Pons (tissue), 1 donor: ENCODE measurements at regions not wholly inside any gene's neighbourhood (a gene's known extent, or its start where the extent isn't known, plus 50 kb on each side); places are given as distances from the start of the nearest gene placed in this dataset.
"Not testable (repeated sequence)": the region's sequence is repeated elsewhere in the genome, so short reads cannot be mapped to it uniquely, and the experiment has no call there.

Source experiments
- DNase-seq: peaks from one replicate; pipeline ENCODE4 v3.0.0-alpha.2; 2016; ENCODE audit warnings: low spot score

DNA sequence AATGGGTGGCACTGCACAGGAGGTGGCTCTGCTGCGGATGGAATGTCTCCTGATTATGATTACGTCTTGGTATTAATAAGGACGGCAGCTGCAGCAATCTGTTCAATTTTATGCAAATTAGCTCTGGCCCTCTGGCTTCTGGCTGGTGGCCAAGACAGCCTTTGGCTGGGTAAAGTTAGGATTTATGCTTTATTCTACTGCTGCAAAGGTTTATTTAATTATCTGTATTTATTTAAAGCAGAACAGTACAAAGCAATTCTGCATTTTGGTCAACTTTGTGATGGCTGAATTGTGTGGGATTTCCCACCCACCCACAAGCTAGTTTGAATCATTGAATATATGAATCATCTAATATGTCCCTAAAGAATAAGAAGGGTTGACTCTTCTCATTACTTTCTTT is 745.6 kb upstream of the FAM241A start:
- DNase-seq: peak; percentile 33

DNA sequence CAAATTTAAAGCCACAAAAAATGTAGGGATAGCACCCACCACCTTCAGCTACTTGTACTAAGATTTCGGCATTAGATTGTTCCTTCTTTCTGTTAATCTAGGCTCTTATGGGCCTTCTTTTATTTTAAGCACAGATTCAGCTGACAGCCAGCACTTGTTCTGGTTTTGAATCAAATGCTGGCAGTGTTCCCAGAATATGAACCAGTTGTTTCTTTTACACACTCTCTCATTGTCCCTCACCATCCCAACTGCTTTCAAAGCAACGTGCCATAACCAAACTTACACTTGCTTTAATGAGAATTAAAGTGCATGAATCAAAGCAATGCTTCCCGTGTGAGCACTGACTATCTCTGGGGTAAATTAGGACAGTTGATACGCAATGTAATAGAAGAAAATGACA is 744.5 kb upstream of the FAM241A start:
- DNase-seq: peak; percentile 97

DNA sequence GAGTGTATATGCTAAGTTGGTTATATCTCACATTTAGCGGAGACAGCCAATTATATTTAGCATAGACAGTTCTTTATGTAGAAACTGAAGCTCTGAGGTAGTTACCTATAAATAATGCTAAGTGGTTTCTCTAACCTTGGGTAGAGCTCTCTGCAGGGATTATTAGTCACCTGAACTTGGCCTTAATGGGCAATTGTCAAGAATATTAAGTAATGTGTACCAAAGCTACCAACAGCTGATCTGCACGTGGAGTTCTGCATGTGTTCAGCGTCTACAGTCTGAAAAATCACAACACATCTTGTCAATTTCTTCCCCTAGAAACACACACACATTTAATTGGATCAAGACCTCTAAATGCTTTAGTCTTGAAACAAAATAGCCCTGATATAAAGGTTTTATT is 740.6 kb upstream of the FAM241A start:
- DNase-seq: no peak

DNA sequence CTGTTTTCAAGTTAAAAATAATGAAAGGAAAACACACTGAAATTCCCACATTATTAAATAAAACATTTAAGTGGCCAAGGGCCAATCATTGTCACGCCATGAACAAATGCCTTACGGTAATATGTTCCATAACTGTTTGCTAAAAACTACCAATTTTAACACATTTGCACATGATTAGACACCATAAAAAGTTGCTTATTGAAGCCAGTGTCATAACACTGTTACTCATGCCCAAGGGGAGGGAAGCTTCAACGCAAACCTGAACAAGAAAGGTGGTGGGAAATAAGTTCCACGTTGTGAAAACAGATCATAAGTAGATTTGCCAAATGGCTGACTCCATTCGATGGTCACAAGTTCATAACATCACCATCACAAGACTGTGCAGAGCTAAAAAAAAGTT is 739.3 kb upstream of the FAM241A start:
- DNase-seq: no peak

DNA sequence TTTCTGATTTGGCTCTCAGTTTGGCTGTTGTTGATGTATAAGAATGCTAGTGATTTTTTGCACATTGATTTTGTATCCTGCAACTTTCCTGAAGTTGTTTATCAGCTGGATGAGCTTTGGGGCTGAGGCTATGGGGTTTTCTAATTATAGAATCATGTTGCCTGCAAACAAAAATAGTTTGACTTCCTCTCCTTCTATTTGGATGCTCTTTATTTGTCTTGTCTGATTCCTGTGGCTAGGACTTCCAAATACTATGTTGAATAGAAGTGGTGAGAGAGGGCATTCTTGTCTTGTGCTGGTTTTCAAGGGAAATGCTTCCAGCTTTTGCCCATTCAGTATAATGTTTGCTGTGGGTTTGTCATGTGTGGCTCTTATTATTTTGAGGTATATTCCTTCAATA is 734.7 kb upstream of the FAM241A start:
- no peak for DNase-seq

DNA sequence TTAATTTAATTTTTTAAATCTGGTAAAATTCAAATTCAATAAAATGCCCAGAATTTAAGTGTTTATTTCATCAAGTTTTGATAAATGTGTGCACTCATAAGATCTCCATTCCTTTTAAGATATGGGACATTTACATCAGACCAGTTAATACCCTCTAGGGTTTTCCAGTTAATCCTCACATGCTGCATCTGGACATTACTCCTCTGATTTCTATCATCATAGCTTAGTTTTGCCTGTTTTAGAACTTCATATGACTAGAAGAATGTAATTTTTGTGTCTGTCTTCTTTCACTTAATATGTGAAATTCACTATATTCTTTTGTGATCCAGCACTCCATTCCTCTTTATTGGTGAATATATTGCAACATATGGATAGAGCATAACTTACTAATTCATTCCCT is 727.7 kb upstream of the FAM241A start:
- no peak for DNase-seq

DNA sequence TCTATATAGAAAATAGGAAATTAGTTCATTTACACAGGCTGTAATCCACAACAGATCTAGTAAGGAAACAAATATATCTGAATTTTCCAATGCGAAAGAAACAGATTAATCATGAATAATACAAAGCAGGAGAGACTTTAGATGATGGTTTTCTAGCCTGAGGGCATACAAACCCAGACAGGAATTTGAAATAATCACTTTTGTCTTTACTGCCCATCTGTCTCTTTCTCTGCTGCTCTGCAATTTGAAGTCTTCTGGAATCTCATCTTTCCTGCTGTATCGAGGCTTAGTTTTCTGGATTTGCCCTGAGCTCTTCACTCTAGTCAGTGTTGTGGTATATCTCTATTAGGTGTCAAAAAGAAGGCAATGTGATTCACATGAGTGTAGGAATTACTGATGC is 711.8 kb upstream of the FAM241A start:
- DNase-seq: no peak

DNA sequence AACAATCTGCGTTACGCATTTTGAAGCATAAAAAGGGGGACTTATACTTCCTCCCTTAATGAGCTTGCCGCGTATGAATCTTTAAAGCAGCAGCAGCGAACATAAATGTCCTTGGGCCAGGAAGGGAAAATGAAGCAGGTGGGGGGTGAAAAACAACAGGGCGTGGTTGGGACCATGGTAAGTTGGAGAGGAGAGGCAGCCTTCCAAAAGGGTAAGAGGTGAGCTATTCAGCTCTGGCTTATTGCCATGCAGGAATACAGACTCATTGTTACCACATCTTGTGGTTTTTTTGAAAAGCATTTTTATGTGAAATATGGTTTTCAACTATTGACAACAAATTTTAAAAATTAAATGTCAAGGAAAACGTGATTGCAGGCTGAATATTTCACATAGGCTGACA is 710.7 kb upstream of the FAM241A start:
- DNase-seq: no peak

DNA sequence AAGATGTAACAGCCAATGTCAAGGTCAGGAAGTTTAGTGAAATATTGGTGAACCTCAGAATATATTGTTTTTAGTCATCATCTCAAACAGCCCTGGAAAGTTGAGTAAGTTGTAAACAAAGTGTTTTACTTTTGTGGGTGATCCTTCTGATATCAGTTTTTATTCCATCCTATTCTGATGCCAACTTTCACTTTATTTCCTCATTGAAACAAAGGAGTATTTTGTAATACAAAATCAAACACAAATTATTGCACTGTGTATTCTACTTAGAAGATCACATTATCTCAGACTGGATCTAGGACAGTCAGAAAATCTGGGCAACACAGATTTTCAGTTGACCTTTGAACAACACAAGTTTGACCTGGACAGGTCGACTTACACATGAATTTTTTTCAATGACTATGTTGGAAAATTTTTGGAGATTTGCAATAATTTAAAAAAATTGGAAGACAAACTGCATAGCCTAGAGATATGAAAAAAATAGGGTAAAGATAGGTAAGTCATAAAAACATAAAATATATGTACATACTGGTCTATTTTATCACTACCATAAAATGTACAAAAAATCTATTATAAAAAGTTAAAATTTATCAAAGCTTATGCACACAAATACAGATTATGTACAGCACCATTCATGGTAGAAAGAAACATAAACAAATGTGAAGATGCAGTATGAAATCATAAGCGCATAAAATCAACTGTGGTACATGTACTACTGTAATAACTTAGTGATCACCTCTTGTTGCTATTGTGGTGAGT is 709.1 kb upstream of the FAM241A start:
- no peak for DNase-seq

DNA sequence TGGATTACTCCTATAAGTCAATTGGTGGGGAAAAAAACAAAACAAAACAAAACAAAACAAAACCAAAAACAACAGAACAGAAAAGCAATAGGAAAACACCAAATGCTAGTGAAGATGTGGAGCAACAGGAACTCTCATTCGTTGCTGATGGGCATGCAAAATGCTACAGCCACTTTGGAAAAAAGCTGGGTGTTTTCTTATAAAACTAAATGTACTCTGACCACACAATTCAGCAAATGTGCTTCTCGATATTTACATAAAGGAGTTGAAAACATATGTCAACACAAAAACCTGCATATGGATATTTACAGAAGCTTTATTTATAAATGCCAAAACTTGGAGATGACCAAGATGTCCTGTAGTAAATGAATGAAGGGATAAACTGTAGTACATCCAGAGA is 703.6 kb upstream of the FAM241A start:
- no peak for DNase-seq

DNA sequence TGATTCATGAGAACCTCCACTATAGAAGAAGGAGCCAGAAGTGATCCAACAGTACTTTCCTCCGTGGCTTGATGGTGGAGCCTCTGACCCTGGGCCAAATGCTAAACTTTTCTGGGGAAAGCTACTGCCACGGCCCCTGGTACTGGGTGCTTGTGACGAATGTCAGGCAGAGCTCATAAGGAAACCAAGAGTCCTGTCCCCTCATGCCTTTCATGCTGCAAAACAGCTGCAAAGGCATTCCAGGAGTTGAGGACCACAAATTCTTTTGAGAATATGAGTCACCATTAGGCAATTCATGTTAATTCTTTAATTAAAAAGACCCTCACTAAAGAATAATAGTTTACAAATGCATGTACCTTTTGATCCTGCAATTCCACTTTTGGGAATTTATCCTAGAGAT is 700.4 kb upstream of the FAM241A start:
- not testable (repeated sequence) for DNase-seq

DNA sequence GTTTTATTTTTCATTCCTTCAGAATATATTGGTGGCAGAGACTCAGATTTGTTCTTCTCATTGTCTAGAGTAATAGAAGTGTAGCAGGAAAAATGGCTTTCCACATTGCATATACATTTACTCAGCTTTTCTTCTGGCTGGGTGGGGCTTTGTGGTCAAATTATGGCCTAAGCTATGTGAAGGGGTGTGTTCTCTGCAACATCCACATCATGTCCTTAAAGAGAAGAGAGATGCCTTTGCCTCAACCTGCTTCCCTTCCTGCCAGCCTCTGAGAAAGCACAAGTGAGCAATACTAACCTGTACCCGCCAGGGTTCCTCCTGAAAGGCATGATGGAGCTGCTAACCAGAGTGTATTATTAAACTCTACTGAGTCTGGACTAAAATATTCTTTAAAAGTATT is 695.6 kb upstream of the FAM241A start:
- no peak for DNase-seq

DNA sequence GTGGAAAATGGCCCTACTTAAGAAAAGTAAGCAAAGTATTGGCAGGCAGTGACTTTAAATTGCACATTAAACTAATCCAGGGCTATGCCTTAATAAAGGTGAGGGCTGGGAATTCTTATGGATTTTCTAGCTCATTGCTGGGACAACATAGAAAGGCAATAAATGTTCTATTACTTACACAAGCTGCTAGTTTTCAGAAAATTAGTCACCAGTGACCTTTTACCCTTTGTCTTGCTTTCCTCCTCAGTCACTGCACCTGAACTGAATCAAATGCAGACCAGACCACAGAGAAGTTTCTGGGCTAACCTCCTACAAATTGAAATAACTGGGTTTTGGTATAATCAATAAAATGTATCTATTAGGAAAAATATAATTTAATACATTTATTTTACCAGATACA is 694.4 kb upstream of the FAM241A start:
- no peak for DNase-seq

DNA sequence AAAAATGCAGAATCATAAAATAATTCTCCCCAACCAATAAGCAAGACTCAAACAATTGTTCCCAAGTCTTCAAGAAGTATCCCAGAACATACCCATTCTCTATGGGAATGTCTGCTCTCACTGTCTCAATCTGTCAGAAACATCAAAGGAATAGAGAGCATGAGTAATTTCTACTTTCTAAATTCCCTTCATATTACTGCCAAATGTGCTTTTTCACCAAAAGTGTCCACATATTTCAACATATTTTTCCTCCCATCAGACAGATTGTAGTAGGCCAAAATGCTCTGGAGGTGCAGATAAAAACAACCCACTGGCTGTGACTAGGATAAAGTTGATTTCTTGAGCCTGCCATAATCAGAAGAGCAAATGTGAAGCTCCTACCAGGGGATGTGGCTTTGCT is 692.0 kb upstream of the FAM241A start:
- DNase-seq: no peak

DNA sequence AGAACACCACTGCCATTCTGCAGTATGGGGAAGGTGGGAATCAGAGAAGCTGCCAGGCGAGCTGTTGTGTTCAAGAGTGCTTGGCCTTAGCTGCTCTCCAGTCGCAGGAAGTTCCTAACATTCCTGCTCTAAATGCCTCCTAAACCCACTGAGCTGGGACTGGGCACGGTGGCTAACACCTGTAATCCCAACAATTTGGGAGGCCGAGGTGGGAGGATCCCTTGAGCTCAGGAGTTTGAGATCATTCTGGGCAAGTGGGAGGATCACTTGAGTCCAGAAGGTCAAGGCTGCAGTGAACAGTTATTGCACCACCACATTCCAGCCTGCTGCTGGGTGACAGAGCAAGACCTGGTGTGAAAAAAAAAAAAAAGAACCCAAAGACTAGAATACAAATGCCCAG is 690.3 kb upstream of the FAM241A start:
- no peak for DNase-seq

DNA sequence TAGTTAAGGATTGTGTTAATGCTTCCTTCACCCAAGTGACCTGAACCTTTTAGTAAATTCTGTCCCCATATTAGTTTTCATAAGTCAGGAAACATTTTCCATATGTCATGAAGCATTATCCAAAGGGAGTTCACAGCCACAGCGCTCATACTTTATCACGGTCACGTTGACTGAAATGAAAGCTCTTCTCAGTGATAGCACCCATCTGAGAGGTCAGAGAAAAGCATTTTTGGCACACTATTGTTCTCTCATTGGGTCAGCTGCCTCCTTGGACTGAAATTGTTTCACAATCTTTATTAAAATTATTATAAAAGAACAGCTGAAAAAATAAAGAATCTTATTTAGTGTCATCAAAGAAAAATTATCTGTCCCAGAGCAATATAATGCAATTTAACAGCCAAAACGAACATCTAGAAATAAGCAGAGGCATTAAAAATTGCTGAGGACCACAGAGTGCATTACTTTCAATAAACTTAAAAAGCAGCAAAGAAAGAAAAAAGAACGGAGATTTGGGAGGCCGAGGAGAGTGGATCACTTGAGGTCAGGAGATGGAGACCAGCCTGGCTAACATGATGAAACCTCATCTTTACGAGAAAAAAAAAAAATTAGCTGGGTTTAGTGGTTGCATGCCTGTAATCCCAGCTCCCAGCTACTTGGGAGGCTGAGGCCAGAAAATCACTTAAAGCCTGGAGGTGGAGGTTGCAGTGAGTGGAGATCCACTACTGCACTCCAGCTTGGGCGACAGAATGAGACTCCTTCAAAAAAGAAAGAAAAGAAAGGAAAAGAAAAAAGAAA is 680.8 kb upstream of the FAM241A start:
- no peak for DNase-seq

DNA sequence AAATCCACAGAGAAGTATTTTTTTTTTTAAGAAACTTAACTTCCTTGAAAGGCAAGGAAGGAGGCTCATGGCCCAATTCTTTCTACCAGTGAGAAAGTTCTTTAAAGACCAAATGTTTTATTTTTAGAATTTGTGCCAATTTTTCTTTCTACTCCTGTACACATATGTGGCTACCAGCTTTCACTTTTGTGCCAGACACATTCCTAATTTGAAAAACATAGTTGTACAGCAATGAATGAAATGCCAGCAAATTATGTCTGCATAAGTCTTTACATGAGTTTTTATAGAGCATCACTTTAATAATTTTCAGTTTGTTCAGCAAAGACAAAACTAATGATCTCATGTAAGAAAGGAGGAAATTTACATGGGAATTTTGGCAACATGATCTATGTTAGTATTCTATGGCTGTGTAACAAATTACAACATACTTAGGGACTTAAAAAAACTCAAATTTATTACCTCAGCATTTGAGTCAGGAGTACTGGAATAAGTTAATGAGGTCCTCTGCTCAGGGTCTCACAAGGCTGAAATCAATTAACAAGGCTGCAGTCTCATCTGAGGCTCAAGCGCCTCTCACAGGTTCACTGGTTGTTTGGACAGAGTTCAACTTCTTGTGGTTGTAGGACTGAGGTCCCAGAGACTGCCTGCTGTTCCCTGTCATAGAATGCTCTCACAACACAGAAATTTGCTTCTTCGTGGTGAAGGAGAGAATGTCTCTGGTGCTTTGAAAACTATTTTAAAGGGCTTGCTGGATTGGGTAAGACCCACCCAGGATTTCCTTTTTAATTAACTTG is 678.2 kb upstream of the FAM241A start:
- no peak for DNase-seq

DNA sequence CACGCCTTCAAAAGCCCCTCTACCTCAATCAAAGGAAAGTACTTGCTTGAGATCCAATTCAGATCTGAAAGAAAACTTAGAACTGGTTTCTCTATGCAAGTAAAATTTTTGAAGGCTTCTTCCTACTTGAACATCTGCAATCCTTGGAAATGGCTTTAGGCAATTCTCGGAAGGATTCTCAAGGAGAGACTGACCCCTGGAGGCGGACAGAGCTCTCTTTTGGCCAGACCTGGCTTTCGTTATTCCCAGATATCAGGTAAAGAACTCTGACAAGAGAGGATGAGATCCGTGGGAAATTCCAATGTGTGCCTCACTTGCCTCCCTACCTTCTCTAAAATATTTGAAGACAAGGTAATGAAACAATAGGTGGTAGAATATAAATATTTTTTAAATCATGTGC is 670.3 kb upstream of the FAM241A start:
- DNase-seq: peak; percentile 39

DNA sequence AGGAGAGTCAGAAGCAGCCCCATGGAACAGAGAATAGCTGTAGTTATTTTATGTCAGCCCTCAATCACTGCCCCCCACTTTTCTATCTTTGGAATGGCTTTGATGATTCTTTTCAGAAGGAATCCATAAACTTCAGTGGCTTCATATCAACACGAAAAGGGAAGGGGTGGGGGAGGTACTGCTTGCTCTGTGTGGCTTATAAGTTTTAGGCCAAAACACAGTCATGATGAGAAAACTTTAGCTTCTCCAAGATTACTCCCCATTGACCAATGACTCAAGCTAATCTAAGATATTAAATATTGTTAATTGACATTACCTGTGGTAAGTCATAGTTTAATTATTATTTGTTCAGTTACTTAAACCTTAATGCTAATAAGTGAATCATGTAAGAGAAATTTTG is 669.6 kb upstream of the FAM241A start:
- no peak for DNase-seq

DNA sequence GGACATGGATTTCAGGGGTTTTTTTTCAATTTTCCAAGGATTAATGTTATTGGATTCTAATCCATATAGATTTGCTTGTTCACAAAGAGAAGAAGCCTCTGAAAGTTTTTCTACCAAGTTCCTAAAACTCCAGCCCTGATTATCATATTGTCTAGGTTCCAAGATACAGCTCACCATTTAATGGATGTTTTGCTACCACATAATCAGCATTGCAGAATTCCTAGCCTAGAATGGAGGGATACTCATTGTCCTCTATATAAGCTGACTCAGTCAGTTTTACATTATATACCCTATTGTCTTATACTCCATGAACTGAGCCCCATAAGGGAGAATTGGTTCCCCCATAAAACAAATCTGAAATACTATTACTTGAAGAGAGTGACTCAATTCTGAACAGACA is 664.7 kb upstream of the FAM241A start:
- DNase-seq: no peak

DNA sequence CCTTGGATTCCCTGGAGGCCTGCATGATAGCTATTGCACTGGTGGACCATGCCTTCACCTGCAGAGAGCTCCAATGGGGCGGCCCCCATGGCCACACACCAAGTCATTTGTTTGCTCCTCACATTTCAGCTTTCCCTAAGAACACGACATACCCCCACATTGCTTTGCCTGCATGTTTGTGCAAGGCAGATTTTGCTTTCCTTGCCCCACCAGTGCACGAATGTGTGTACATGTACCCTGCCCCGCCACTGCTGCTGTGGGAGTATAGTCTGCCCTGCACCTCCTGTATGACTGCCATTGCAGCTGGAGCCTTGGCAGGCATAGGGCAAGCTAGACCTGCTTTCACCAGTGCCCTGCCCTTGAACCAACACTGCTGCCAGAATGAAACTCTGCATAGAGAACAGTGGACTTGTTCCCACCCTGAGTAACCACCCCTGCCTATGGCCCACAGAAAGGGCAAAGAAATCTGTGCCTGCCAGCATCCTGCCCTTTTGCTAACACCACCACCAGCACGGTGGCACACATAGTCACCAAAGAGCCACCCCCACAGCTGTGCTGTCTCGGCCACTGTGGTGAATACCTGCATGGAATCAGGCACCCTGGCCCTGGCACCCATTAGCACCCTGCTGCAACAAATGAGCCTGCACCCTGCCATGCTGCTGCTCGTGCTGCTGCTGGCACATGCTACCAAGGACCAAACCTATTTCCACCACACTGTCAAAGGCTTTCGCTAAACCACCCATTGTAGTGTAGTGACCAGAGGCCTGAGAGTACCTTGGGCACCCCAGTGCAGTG is 661.7 kb upstream of the FAM241A start:
- DNase-seq: no peak

DNA sequence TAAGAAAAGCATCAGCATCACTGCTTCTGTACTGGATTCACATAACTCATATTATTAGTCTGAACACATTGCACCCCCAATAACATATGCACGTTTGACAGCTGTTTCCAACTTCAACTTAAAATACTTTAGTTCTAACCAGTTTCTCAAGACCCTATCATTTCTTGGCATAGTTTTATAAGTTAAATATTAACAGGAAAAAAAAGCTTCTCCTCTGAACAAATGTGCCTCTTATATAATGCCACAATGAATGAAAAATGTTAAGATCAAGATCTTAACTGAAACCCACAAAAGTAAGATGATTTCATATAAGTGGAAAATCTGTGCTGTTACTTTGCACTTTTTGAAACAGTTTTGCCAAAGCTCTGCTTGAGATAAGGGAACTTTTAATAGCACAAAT is 652.8 kb upstream of the FAM241A start:
- DNase-seq: no peak
